Hepatocyte (in vitro differentiated cells): ENCODE measurements at regions not wholly inside any gene's neighbourhood (a gene's known extent, or its start where the extent isn't known, plus 50 kb on each side); places are given as distances from the start of the nearest gene placed in this dataset.
"Not testable (repeated sequence)": the region's sequence is repeated elsewhere in the genome, so short reads cannot be mapped to it uniquely, and the experiment has no call there.

Experiments
- DNase-seq: peaks from one replicate; pipeline ENCODE4 v3.0.0-alpha.2; 2016; ENCODE audit warnings: low spot score
- H2AFZ ChIP-seq: fragments of 200-600 bp; sonication (generic); 2 replicates; pipeline ENCODE4 v1.6.0; 2016; ENCODE audit warnings: antibody characterized with exemption, mild to moderate bottlenecking
- H3K27ac ChIP-seq: fragments of 200-600 bp; sonication (generic); 2 replicates; pipeline ENCODE4 v1.5.1; 2016; ENCODE audit warnings: mild to moderate bottlenecking
- H3K27me3 ChIP-seq: fragments of 200-600 bp; sonication (generic); 2 replicates; pipeline ENCODE4 v1.6.1; 2016
- H3K36me3 ChIP-seq: fragments of 200-600 bp; sonication (generic); replicated peaks from 2 replicates; pipeline ENCODE4 v1.5.1; 2016; ENCODE audit warnings: low read depth; ENCODE audit not compliant: insufficient read depth
- H3K4me1 ChIP-seq: fragments of 200-600 bp; sonication (generic); 2 replicates; pipeline ENCODE4 v1.5.1; 2016; ENCODE audit warnings: mild to moderate bottlenecking, moderate library complexity; ENCODE audit not compliant: insufficient read depth
- H3K4me2 ChIP-seq: fragments of 200-600 bp; sonication (generic); 2 replicates; pipeline ENCODE4 v1.6.0; 2016
- H3K4me3 ChIP-seq: fragments of 200-600 bp; sonication (generic); 2 replicates; pipeline ENCODE4 v1.5.1; 2016; ENCODE audit warnings: mild to moderate bottlenecking
- H3K79me2 ChIP-seq: fragments of 200-600 bp; sonication (generic); 2 replicates; pipeline ENCODE4 v1.6.0; 2017; ENCODE audit warnings: mild to moderate bottlenecking
- H3K9me2 ChIP-seq: fragments of 200-600 bp; sonication (generic); replicated peaks from 2 replicates; pipeline ENCODE4 v1.6.0; 2017; ENCODE audit warnings: mild to moderate bottlenecking; ENCODE audit not compliant: insufficient read depth
- H3K9me3 ChIP-seq: fragments of 200-600 bp; sonication (generic); 2 replicates; pipeline ENCODE4 v1.5.1; 2016; ENCODE audit warnings: low read depth, mild to moderate bottlenecking
- H4K20me1 ChIP-seq: fragments of 200-600 bp; sonication (generic); 2 replicates; pipeline ENCODE4 v1.6.0; 2016; ENCODE audit warnings: mild to moderate bottlenecking; ENCODE audit not compliant: insufficient read depth, poor library complexity, severe bottlenecking
- EZH2 ChIP-seq: fragments of 200-600 bp; sonication (generic); IDR thresholded peaks from 2 replicates; pipeline ENCODE4 v1.6.1; 2016; ENCODE audit warnings: antibody characterized with exemption, mild to moderate bottlenecking, borderline replicate concordance
- EZH2phosphoT487 ChIP-seq: fragments of 200-600 bp; sonication (generic); IDR thresholded peaks from one replicate; pipeline ENCODE4 v1.6.1; 2018; ENCODE audit warnings: antibody characterized with exemption, mild to moderate bottlenecking, low read depth, moderate library complexity; ENCODE audit not compliant: unreplicated experiment, severe bottlenecking
- WGBS: methylation state at CpG from one replicate; pipeline ENCODE4 v1.1.6; 2016; ENCODE audit warnings: low lambda C conversion rate; ENCODE audit errors: missing lambda C conversion rate; 5-methylcytosine and 5-hydroxymethylcytosine counted together
- TF ChIP-seq, protein P1 (sequence below): fragments of 200-600 bp; sonication (generic); IDR thresholded peaks from 2 replicates; pipeline ENCODE4 v1.5.1; 2016; ENCODE audit warnings: antibody characterized with exemption, mild to moderate bottlenecking; ENCODE audit not compliant: poor library complexity

- DNase-seq, result no peak
- Histone ChIP-seq H4K20me1 (no peaks in the 10 kb centered on the region), H3K79me2 (no peaks in the 10 kb centered on the region), H3K4me3 (no peak overlapping the region), H2AFZ (no peak overlapping the region), H3K9me3 (no peaks in the 10 kb centered on the region), H3K27ac (no peak overlapping the region), H3K4me2 (no peak overlapping the region), H3K4me1 (no peaks in the 10 kb centered on the region), H3K9me2 (no peaks in the 10 kb centered on the region), H3K27me3 (no peaks in the 10 kb centered on the region), H3K36me3 (no peaks in the 10 kb centered on the region)
- WGBS, result 94% methylated on average over 5 of the region's 5 CpGs
- TF ChIP-seq EZH2 (no peak), EZH2phosphoT487 (no peak)
- TF ChIP-seq, protein P1, sequence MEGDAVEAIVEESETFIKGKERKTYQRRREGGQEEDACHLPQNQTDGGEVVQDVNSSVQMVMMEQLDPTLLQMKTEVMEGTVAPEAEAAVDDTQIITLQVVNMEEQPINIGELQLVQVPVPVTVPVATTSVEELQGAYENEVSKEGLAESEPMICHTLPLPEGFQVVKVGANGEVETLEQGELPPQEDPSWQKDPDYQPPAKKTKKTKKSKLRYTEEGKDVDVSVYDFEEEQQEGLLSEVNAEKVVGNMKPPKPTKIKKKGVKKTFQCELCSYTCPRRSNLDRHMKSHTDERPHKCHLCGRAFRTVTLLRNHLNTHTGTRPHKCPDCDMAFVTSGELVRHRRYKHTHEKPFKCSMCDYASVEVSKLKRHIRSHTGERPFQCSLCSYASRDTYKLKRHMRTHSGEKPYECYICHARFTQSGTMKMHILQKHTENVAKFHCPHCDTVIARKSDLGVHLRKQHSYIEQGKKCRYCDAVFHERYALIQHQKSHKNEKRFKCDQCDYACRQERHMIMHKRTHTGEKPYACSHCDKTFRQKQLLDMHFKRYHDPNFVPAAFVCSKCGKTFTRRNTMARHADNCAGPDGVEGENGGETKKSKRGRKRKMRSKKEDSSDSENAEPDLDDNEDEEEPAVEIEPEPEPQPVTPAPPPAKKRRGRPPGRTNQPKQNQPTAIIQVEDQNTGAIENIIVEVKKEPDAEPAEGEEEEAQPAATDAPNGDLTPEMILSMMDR, result no peak
Measured at GRCh38 chr18:57940166-57940660, 103.8 kb upstream of the NEDD4L start.

DNA sequence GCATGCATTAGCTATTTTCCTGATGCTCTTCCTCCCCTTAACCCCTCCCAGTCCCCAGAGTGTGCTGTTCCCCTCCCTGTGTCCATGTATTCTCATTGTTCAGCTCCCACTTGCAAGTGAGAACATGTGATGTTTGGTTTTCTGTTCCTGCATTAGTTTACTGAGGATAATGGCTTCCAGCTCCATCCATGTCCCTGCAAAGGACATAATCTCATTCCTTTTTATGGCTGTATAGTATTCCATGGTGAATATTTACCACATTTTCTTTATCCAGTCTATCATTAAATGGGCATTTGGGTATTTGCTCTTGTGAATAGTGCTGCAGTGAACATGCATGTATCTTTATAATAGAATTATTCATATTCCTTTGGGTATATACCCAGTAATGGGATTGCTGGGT, 109.7 kb upstream of the NEDD4L start:
- not testable (repeated sequence) for H3K9me2 ChIP-seq, H3K36me3 ChIP-seq, H3K27me3 ChIP-seq, H3K4me3 ChIP-seq, H3K79me2 ChIP-seq, H3K4me2 ChIP-seq, H2AFZ ChIP-seq, H3K27ac ChIP-seq, H4K20me1 ChIP-seq, H3K9me3 ChIP-seq, DNase-seq, H3K4me1 ChIP-seq

DNA sequence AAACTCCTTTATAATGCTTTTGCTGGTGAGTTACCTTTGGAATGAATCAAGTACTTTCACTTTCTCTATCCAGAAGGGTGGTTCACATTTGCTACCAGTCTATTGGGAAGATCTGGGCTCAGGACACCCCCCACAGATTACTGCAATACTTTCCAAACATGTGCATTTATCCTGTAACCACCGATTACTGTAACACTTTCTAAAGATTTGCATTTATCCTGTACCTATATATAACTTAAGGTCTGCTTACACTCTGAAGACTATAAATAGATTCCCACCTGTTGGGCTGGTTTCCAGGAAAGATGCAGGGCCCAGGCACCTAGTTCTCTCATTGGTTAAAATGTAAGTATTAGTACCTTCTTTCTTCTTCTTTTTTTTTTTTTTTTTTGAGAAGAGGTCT, 113.0 kb upstream of the NEDD4L start:
- no peaks in the 10 kb centered on the region for H3K9me2 ChIP-seq
- H3K79me2 ChIP-seq, result no peaks in the 10 kb centered on the region
- H2AFZ ChIP-seq, result no peak overlapping the region
- no peaks in the 10 kb centered on the region for H3K27me3 ChIP-seq
- H3K9me3 ChIP-seq, result no peaks in the 10 kb centered on the region
- DNase-seq, result no peak
- TF ChIP-seq EZH2phosphoT487 (no peak), EZH2 (no peak)
- TF ChIP-seq, protein P1, result no peak
- 67% methylated on average over 1 of the region's 1 CpG for WGBS
- H3K27ac ChIP-seq, result no peak overlapping the region
- no peaks in the 10 kb centered on the region for H4K20me1 ChIP-seq
- H3K4me1 ChIP-seq, result no peaks in the 10 kb centered on the region
- H3K4me2 ChIP-seq, result no peak overlapping the region
- H3K4me3 ChIP-seq, result no peak overlapping the region
- no peaks in the 10 kb centered on the region for H3K36me3 ChIP-seq

- H4K20me1 ChIP-seq, result no peaks in the 10 kb centered on the region
- TF ChIP-seq EZH2, result no peak
- TF ChIP-seq, protein P1, result no peak
- no peak for TF ChIP-seq EZH2phosphoT487
- DNase-seq, result no peak
- no peaks in the 10 kb centered on the region for H3K9me3 ChIP-seq
- 78% methylated on average over 6 of the region's 6 CpGs for WGBS
- H3K27ac ChIP-seq, result no peak overlapping the region
- H3K4me3 ChIP-seq, result no peak overlapping the region
- no peaks in the 10 kb centered on the region for H3K9me2 ChIP-seq
- no peak overlapping the region for H2AFZ ChIP-seq
- H3K27me3 ChIP-seq, result no peaks in the 10 kb centered on the region
- H3K79me2 ChIP-seq, result no peaks in the 10 kb centered on the region
- H3K4me2 ChIP-seq, result no peak overlapping the region
- H3K4me1 ChIP-seq, result no peaks in the 10 kb centered on the region
- H3K36me3 ChIP-seq, result no peaks in the 10 kb centered on the region
Measured at GRCh38 chr18:57930476-57930875, 113.5 kb upstream of the NEDD4L start.
